GM12878 (cell line): ENCODE measurements at regions not wholly inside any gene's neighbourhood (a gene's known extent, or its start where the extent isn't known, plus 50 kb on each side); places are given as distances from the start of the nearest gene placed in this dataset.

Source experiments
- ATAC-seq: fragments of 200-7000 bp; cut with Tn5 transposase; 3 replicates; pipeline ENCODE4 v1.9.1; 2020; ENCODE audit warnings: mild to moderate bottlenecking, moderate library complexity
- BruUV-seq: library from RNA; stranded (reverse); fragments of 400-500 nt; replicated peaks from 2 replicates; lab custom pipeline; 2021; lab: Mats Ljungman, UMichigan
- CTCF ChIA-PET: fragments of 300-600 bp; sonication (Branson Sonifier 250); formaldehyde crosslinking; extraction: SDS; loops from one replicate; lab custom pipeline; 2021; ENCODE audit warnings: inconsistent platforms; lab: Yijun Ruan, JAX
- POLR2A ChIA-PET: fragments of 350-600 bp; formaldehyde crosslinking; extraction: SDS; loops from one replicate; lab custom pipeline; 2021; ENCODE audit warnings: inconsistent platforms; lab: Charles Lee
- RAD21 ChIA-PET: fragments of 300-600 bp; sonication (Branson Sonifier 250); formaldehyde crosslinking; loops from one replicate; lab custom pipeline; 2023; ENCODE audit warnings: antibody characterized with exemption; ENCODE audit not compliant: unreplicated experiment; lab: Charles Lee
- SMC1A ChIA-PET: fragments of 300-600 bp; sonication (Branson Sonifier 250); formaldehyde crosslinking; loops from one replicate; lab custom pipeline; 2023; ENCODE audit not compliant: unreplicated experiment, uncharacterized antibody; lab: Charles Lee
- DNase-seq: peaks from one replicate; pipeline ENCODE4 v3.0.0-alpha.2; 2011; ENCODE audit warnings: low read depth, low spot score
- FAIRE-seq: peaks from 3 replicates; lab custom pipeline; 2011; peaks lifted over from hg19 to GRCh38; lab: Jason Lieb, UNC
- H2AFZ ChIP-seq: 2 replicates; pipeline ENCODE4 v1.6.0; 2011; ENCODE audit warnings: low read depth, low read length, control low read depth; ENCODE audit not compliant: control insufficient read depth
- H3K27ac ChIP-seq: 2 replicates; pipeline ENCODE4 v1.5.1; 2011; ENCODE audit warnings: control low read depth; ENCODE audit not compliant: control insufficient read depth, insufficient read depth
- H3K27me3 ChIP-seq, 2 experiments: replicated peaks in 1 of 2; 2 replicates each; pipeline versions ENCODE4 v1.6.0 to v1.6.1; 2011; ENCODE audit warnings: low read length in 1 of 2; ENCODE audit not compliant: control insufficient read depth in 2 of 2, insufficient read depth in 2 of 2
- H3K36me3 ChIP-seq, 2 experiments: 2 replicates each; pipeline ENCODE4 v1.5.1; 2011; ENCODE audit warnings: low read length in 1 of 2; ENCODE audit not compliant: control insufficient read depth in 2 of 2, insufficient read depth in 2 of 2
- H3K4me1 ChIP-seq: 2 replicates; pipeline ENCODE4 v1.6.1; 2011; ENCODE audit warnings: mild to moderate bottlenecking, low read length, moderate library complexity, mixed read lengths; ENCODE audit not compliant: control insufficient read depth, insufficient read depth
- H3K4me2 ChIP-seq: 2 replicates; pipeline ENCODE4 v1.6.0; 2011; ENCODE audit warnings: control low read depth; ENCODE audit not compliant: control insufficient read depth, insufficient read depth
- H3K4me3 ChIP-seq: fragments of 200-600 bp; sonication (generic); 2 replicates; pipeline ENCODE4 v1.5.1; 2016
- H3K79me2 ChIP-seq: 2 replicates; pipeline ENCODE4 v1.6.0; 2011; ENCODE audit warnings: low read length; ENCODE audit not compliant: control insufficient read depth, insufficient read depth
- H3K9ac ChIP-seq: 2 replicates; pipeline ENCODE4 v1.8.0; 2011; ENCODE audit warnings: low read length, control low read depth, mixed read lengths; ENCODE audit not compliant: control insufficient read depth, insufficient read depth
- H3K9me3 ChIP-seq: replicated peaks from 3 replicates; pipeline ENCODE4 v1.5.1; 2011; ENCODE audit warnings: mild to moderate bottlenecking, low read length; ENCODE audit not compliant: control insufficient read depth, insufficient read depth
- H4K20me1 ChIP-seq: 2 replicates; pipeline ENCODE4 v1.6.0; 2011; ENCODE audit not compliant: control insufficient read depth, insufficient read depth
- ASH2L ChIP-seq: fragments of 300-600, 200-600 bp; sonication (generic); IDR thresholded peaks from 2 replicates; pipeline ENCODE4 v1.6.1; 2017; ENCODE audit warnings: low read depth, mild to moderate bottlenecking, borderline replicate concordance
- BACH1 ChIP-seq: fragments of 450-650 bp; IDR thresholded peaks from 2 replicates; pipeline ENCODE4 v1.6.1; 2017; ENCODE audit warnings: mild to moderate bottlenecking, borderline replicate concordance
- BCL3 ChIP-seq: IDR thresholded peaks from 2 replicates; pipeline ENCODE4 v1.6.1; 2011; ENCODE audit warnings: borderline replicate concordance, low read depth, mild to moderate bottlenecking, moderate library complexity, low read length; ENCODE audit not compliant: insufficient read depth, poor library complexity, severe bottlenecking
- BCLAF1 ChIP-seq: fragments of 450-650 bp; IDR thresholded peaks from 2 replicates; pipeline ENCODE4 v1.6.1; 2017; ENCODE audit warnings: antibody characterized with exemption, mild to moderate bottlenecking, moderate library complexity
- CTCF ChIP-seq, 3 experiments: IDR thresholded peaks in 2 of 3; conservative IDR thresholded peaks in 1 of 3; 2 replicates each; pipeline ENCODE4 v1.5.1; 2011; ENCODE audit warnings: low read depth in 3 of 3, low read length in 3 of 3, mild to moderate bottlenecking in 3 of 3, control low read depth in 2 of 3, moderate library complexity in 2 of 3, inconsistent platforms in 1 of 3, mixed read lengths in 1 of 3; ENCODE audit not compliant: control insufficient read depth in 2 of 3, insufficient read depth in 1 of 3; ENCODE audit errors: extremely low read depth in 1 of 3
- FOXK2 ChIP-seq: fragments of 450-650 bp; IDR thresholded peaks from 2 replicates; pipeline ENCODE4 v1.6.1; 2017; ENCODE audit warnings: mild to moderate bottlenecking, moderate library complexity
- HDAC6 ChIP-seq: fragments of 200-600 bp; sonication (generic); IDR thresholded peaks from one replicate; pipeline ENCODE4 v1.8.0; 2017; ENCODE audit warnings: antibody characterized with exemption; ENCODE audit not compliant: unreplicated experiment
- KDM1A ChIP-seq: fragments of 200-600 bp; sonication (generic); IDR thresholded peaks from 2 replicates; pipeline ENCODE4 v1.6.1; 2016; ENCODE audit warnings: borderline replicate concordance
- MEF2A ChIP-seq: IDR thresholded peaks from 2 replicates; pipeline ENCODE4 v1.6.1; 2011; ENCODE audit warnings: low read depth, mild to moderate bottlenecking, low read length, moderate library complexity; ENCODE audit not compliant: insufficient read depth
- MEF2B ChIP-seq: fragments of 450-650 bp; IDR thresholded peaks from 2 replicates; pipeline ENCODE4 v1.6.1; 2018; ENCODE audit warnings: mild to moderate bottlenecking, moderate library complexity; ENCODE audit not compliant: partially characterized antibody, poor library complexity, severe bottlenecking
- MTA3 ChIP-seq: IDR thresholded peaks from 2 replicates; pipeline ENCODE4 v1.6.1; 2012; ENCODE audit warnings: low read length, inconsistent platforms, borderline replicate concordance
- NRF1 ChIP-seq: conservative IDR thresholded peaks from 2 replicates; pipeline ENCODE4 v1.6.1; 2011; ENCODE audit warnings: mild to moderate bottlenecking, low read depth, low read length, improper control_type of control experiment
- PML ChIP-seq: IDR thresholded peaks from 2 replicates; pipeline ENCODE4 v1.6.1; 2012; ENCODE audit warnings: low read length, inconsistent platforms
- POLR2A ChIP-seq: IDR thresholded peaks from 2 replicates; pipeline ENCODE4 v1.6.1; 2011; ENCODE audit warnings: low read depth, mild to moderate bottlenecking, low read length
- RCOR1 ChIP-seq: conservative IDR thresholded peaks from 2 replicates; pipeline ENCODE4 v1.6.1; 2012; ENCODE audit warnings: low read depth, low read length, improper control_type of control experiment
- SUZ12 ChIP-seq: fragments of 200-600 bp; sonication (generic); IDR thresholded peaks from one replicate; pipeline ENCODE4 v1.6.1; 2018; ENCODE audit warnings: antibody characterized with exemption, mild to moderate bottlenecking; ENCODE audit not compliant: unreplicated experiment
- ZSCAN29 ChIP-seq: fragments of 450-650 bp; IDR thresholded peaks from 2 replicates; pipeline ENCODE4 v1.6.1; 2017; ENCODE audit warnings: mild to moderate bottlenecking, moderate library complexity
- ZZZ3 ChIP-seq: IDR thresholded peaks from 2 replicates; pipeline ENCODE4 v1.6.1; 2011; ENCODE audit warnings: low read depth; ENCODE audit not compliant: control insufficient read depth, insufficient read length
- WGBS: methylation state at CpG from one replicate; pipeline ENCODE4 v1.1.6; 2016; ENCODE audit warnings: low lambda C conversion rate; ENCODE audit not compliant: insufficient replicate concordance, insufficient coverage; ENCODE audit errors: missing lambda C conversion rate; 5-methylcytosine and 5-hydroxymethylcytosine counted together
- in situ Hi-C: fragments of 300-500 bp; cut with MboI; formaldehyde crosslinking; loops from 9 replicates; pipeline ENCODE4 v1.14.3; 2018; ENCODE audit warnings: mixed read lengths
- intact Hi-C: fragments of 100-400 bp; cut with micrococcal nuclease; formaldehyde crosslinking; loops from one replicate; pipeline ENCODE4 v1.14.2; 2022; ENCODE audit not compliant: unreplicated experiment

GRCh38 chr13:99911069-99911964, 60.2 kb downstream of the ZIC5 start:
- in situ Hi-C loops (no loop called here), intact Hi-C loops (loop anchor here (10.0 kb wide), 1 partner anchor 467 kb away; no protein-coding TSS in a partner anchor)
- Histone ChIP-seq H3K79me2 (no peaks in the 10 kb centered on the region), H3K9ac (no peak overlapping the region), H3K4me2 (no peak overlapping the region), H3K4me3 (no peak overlapping the region), H3K27me3 (0 out of 4 replicates have a peak, but pooled peaks cover 0 to 3% of the 10 kb centered on the region in 2 experiments), H3K9me3 (no peaks in the 10 kb centered on the region; the same call in 2 of the 3 replicates), H2AFZ (no peak overlapping the region), H4K20me1 (no peaks in the 10 kb centered on the region), H3K27ac (no peak overlapping the region), H3K4me1 (no peaks in the 10 kb centered on the region), H3K36me3 (no peaks in the 10 kb centered on the region)
- BruUV-seq = no TSS peak
- no peak for ATAC-seq
- SMC1A ChIA-PET = no interaction called here
- CTCF ChIA-PET = interaction anchor here (5.6 to 5.8 kb wide), 2 partner anchors 322 to 603 kb away, joined by 60 to 74 read pairs; no protein-coding TSS in a partner anchor
- no peak for FAIRE-seq
- RAD21 ChIA-PET = no interaction called here
- POLR2A ChIA-PET = no interaction called here
- DNase-seq = no peak
- 51% methylated on average over 16 of the region's 16 CpGs for WGBS
- TF ChIP-seq SUZ12 (no peak), FOXK2 (no peak), MTA3 (no peak), ZSCAN29 (no peak), HDAC6 (no peak), MEF2A (no peak), PML (no peak), ZZZ3 (no peak), CTCF (IDR thresholded peaks at IDR 0.05 in 2 of 3, conservative IDR thresholded peaks at IDR 0.05 in 1 of 3; ENCODE audit: control insufficient read depth in 2 of 3, extremely low read depth in 1 of 3, insufficient read depth in 1 of 3, low read depth in 3 of 3, low read length in 3 of 3) (no peak), POLR2A (no peak), NRF1 (no peak), KDM1A (no peak), MEF2B (no peak), BACH1 (no peak), BCL3 (no peak), ASH2L (no peak), RCOR1 (no peak), BCLAF1 (no peak)
